OCI-LY1 (cell line): ENCODE measurements at regions not wholly inside any gene's neighbourhood (a gene's known extent, or its start where the extent isn't known, plus 50 kb on each side); places are given as distances from the start of the nearest gene placed in this dataset.

Source experiments
- H2AFZ ChIP-seq: fragments of 200-600 bp; sonication (generic), shearing (Covaris generic); 2 replicates; pipeline ENCODE4 v1.6.0; 2014; ENCODE audit warnings: antibody characterized with exemption, mild to moderate bottlenecking, low read length
- H3F3A ChIP-seq: fragments of 200-600 bp; sonication (generic), shearing (Covaris generic); 2 replicates; pipeline ENCODE4 v1.6.0; 2014; ENCODE audit warnings: mild to moderate bottlenecking, antibody characterized with exemption, low read length, moderate library complexity; ENCODE audit not compliant: insufficient read depth
- H3K27ac ChIP-seq: fragments of 200-600 bp; sonication (generic); 2 replicates; pipeline ENCODE4 v1.5.1; 2014; ENCODE audit warnings: low read length, mixed run types, mild to moderate bottlenecking, low read depth; ENCODE audit not compliant: poor library complexity, severe bottlenecking
- H3K27me3 ChIP-seq: fragments of 200-600 bp; sonication (generic); 2 replicates; pipeline ENCODE4 v1.6.0; 2014; ENCODE audit warnings: antibody characterized with exemption, mild to moderate bottlenecking, low read length, moderate library complexity; ENCODE audit not compliant: insufficient read depth
- H3K36me3 ChIP-seq: fragments of 200-600 bp; sonication (generic); 2 replicates; pipeline ENCODE4 v1.6.1; 2014; ENCODE audit warnings: mild to moderate bottlenecking, antibody characterized with exemption, low read length, moderate library complexity, mixed read lengths; ENCODE audit not compliant: insufficient read depth
- H3K4me1 ChIP-seq: fragments of 200-600 bp; sonication (generic); 2 replicates; pipeline ENCODE4 v1.5.1; 2014; ENCODE audit warnings: mild to moderate bottlenecking, low read length, moderate library complexity; ENCODE audit not compliant: insufficient read depth, severe bottlenecking
- H3K4me2 ChIP-seq: fragments of 200-600 bp; sonication (generic), shearing (Covaris generic); 2 replicates; pipeline ENCODE4 v1.6.1; 2014; ENCODE audit warnings: low read length
- H3K4me3 ChIP-seq: fragments of 200-600 bp; sonication (generic); 2 replicates; pipeline ENCODE4 v1.5.1; 2014; ENCODE audit warnings: low read length, low read depth, mild to moderate bottlenecking, mixed read lengths; ENCODE audit not compliant: poor library complexity, severe bottlenecking
- H3K79me2 ChIP-seq: fragments of 200-600 bp; shearing (Covaris generic); 2 replicates; pipeline ENCODE4 v1.6.1; 2016; ENCODE audit warnings: mixed run types, low read length, mixed read lengths; ENCODE audit not compliant: insufficient read depth
- H3K9ac ChIP-seq: fragments of 200-600 bp; sonication (generic), shearing (Covaris generic); 2 replicates; pipeline ENCODE4 v1.6.1; 2014; ENCODE audit warnings: mild to moderate bottlenecking, low read length, mixed read lengths
- H3K9me2 ChIP-seq: fragments of 200-600 bp; sonication (generic), shearing (Covaris generic); 2 replicates; pipeline ENCODE4 v1.6.1; 2014; ENCODE audit warnings: low read depth, mild to moderate bottlenecking, low read length, mixed read lengths
- H3K9me3 ChIP-seq: fragments of 200-600 bp; shearing (Covaris generic); 2 replicates; pipeline ENCODE4 v1.6.1; 2014; ENCODE audit warnings: low read length, mixed read lengths
- H4K20me1 ChIP-seq: fragments of 200-600 bp; sonication (generic), shearing (Covaris generic); 2 replicates; pipeline ENCODE4 v1.6.0; 2016; ENCODE audit warnings: mild to moderate bottlenecking, low read length; ENCODE audit not compliant: insufficient read depth
- EZH2 ChIP-seq: fragments of 200-600 bp; sonication (generic), shearing (Covaris generic); IDR thresholded peaks from 2 replicates; pipeline ENCODE4 v1.8.0; 2017; ENCODE audit warnings: borderline replicate concordance, mixed run types, mild to moderate bottlenecking, antibody characterized with exemption, low read length, moderate library complexity, mixed read lengths
- TF ChIP-seq, protein P1 (sequence below): fragments of 200-600 bp; sonication (generic), shearing (Covaris generic); IDR thresholded peaks from 2 replicates; pipeline ENCODE4 v1.5.1; 2017; ENCODE audit warnings: mild to moderate bottlenecking, antibody characterized with exemption, low read length, moderate library complexity, mixed read lengths

GRCh38 chr12:108065069-108065468 is 64.0 kb upstream of the WSCD2 start:
- H3F3A ChIP-seq, result no peaks in the 10 kb centered on the region
- H3K9ac ChIP-seq, result no peak overlapping the region

GRCh38 chr12:108066583-108067577 is 62.2 kb upstream of the WSCD2 start:
- Histone ChIP-seq H3K4me3 (no peak overlapping the region), H3K4me2 (no peak overlapping the region), H3K9me3 (no peaks in the 10 kb centered on the region), H3K79me2 (no peaks in the 10 kb centered on the region), H2AFZ (no peak overlapping the region), H3K4me1 (no peaks in the 10 kb centered on the region), H3K27me3 (no peaks in the 10 kb centered on the region), H4K20me1 (no peaks in the 10 kb centered on the region), H3K27ac (no peak overlapping the region), H3K9ac (no peak overlapping the region), H3K9me2 (no peaks in the 10 kb centered on the region), H3K36me3 (no peaks in the 10 kb centered on the region), H3F3A (no peaks in the 10 kb centered on the region)
- TF ChIP-seq, protein P1, sequence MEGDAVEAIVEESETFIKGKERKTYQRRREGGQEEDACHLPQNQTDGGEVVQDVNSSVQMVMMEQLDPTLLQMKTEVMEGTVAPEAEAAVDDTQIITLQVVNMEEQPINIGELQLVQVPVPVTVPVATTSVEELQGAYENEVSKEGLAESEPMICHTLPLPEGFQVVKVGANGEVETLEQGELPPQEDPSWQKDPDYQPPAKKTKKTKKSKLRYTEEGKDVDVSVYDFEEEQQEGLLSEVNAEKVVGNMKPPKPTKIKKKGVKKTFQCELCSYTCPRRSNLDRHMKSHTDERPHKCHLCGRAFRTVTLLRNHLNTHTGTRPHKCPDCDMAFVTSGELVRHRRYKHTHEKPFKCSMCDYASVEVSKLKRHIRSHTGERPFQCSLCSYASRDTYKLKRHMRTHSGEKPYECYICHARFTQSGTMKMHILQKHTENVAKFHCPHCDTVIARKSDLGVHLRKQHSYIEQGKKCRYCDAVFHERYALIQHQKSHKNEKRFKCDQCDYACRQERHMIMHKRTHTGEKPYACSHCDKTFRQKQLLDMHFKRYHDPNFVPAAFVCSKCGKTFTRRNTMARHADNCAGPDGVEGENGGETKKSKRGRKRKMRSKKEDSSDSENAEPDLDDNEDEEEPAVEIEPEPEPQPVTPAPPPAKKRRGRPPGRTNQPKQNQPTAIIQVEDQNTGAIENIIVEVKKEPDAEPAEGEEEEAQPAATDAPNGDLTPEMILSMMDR, result no peak
- no peak for TF ChIP-seq EZH2

More at GRCh38 chr12:108065069-108065468, 64.0 kb upstream of the WSCD2 start:
- Histone ChIP-seq H3K27me3 (no peaks in the 10 kb centered on the region), H2AFZ (no peak overlapping the region), H3K9me3 (no peaks in the 10 kb centered on the region), H3K4me3 (no peak overlapping the region), H3K4me1 (no peaks in the 10 kb centered on the region), H3K79me2 (no peaks in the 10 kb centered on the region), H3K27ac (no peak overlapping the region), H4K20me1 (no peaks in the 10 kb centered on the region), H3K9me2 (no peaks in the 10 kb centered on the region), H3K36me3 (no peaks in the 10 kb centered on the region), H3K4me2 (no peak overlapping the region)
- TF ChIP-seq, protein P1, result no peak

GRCh38 chr12:108069651-108070165 is 59.4 kb upstream of the WSCD2 start:
- no peaks in the 10 kb centered on the region for H3K4me1 ChIP-seq
- no peak overlapping the region for H3K27ac ChIP-seq
- no peak overlapping the region for H3K9ac ChIP-seq
- no peaks in the 10 kb centered on the region for H3K27me3 ChIP-seq
- no peaks in the 10 kb centered on the region for H3K9me2 ChIP-seq
- no peaks in the 10 kb centered on the region for H3K9me3 ChIP-seq
- H3K4me3 ChIP-seq, result no peak overlapping the region
- no peaks in the 10 kb centered on the region for H3K36me3 ChIP-seq
- H4K20me1 ChIP-seq, result no peaks in the 10 kb centered on the region
- TF ChIP-seq, protein P1, result no peak
- no peak for TF ChIP-seq EZH2
- no peak overlapping the region for H3K4me2 ChIP-seq
- H3K79me2 ChIP-seq, result no peaks in the 10 kb centered on the region
- H2AFZ ChIP-seq, result no peak overlapping the region
- H3F3A ChIP-seq, result no peaks in the 10 kb centered on the region
